ENCODE measurements at regions not wholly inside any gene's neighbourhood (a gene's known extent, or its start where the extent isn't known, plus 50 kb on each side); places are given as distances from the start of the nearest gene placed in this dataset.

GRCh38 chr19:29405728-29405995 is 120.1 kb upstream of the VSTM2B start:
- TF ChIP-seq STAT6 (CRISPR knock-in tag; conservative IDR thresholded peaks at IDR 0.05; ENCODE audit: low read depth) (no peak), CDX4 (CRISPR knock-in tag; IDR thresholded peaks at IDR 0.05; ENCODE audit: borderline replicate concordance) (no peak), ELF4 (CRISPR knock-in tag; IDR thresholded peaks at IDR 0.05; ENCODE audit: low read depth) (no peak), ATF1 (CRISPR knock-in tag; IDR thresholded peaks at IDR 0.05) (no peak), KAT7 (CRISPR knock-in tag; IDR thresholded peaks at IDR 0.05; ENCODE audit: borderline replicate concordance) (no peak), ESRRA (CRISPR knock-in tag; IDR thresholded peaks at IDR 0.05; ENCODE audit: borderline replicate concordance) (no peak), NR3C1 (CRISPR knock-in tag; conservative IDR thresholded peaks at IDR 0.05; ENCODE audit: low read depth) (no peak), EMX1 (CRISPR knock-in tag; IDR thresholded peaks at IDR 0.05) (no peak), CTCF (IDR thresholded peaks at IDR 0.05) (no peak), CREB1 (CRISPR knock-in tag; IDR thresholded peaks at IDR 0.05) (no peak)

Measured in WTC11 (cell line).